GM20431 (cell line): ENCODE measurements at regions not wholly inside any gene's neighbourhood (a gene's known extent, or its start where the extent isn't known, plus 50 kb on each side); places are given as distances from the start of the nearest gene placed in this dataset.
"Not testable (repeated sequence)": the region's sequence is repeated elsewhere in the genome, so short reads cannot be mapped to it uniquely, and the experiment has no call there.

Experiments
- in situ Hi-C: fragments of 300-500 bp; cut with MseI, MboI; formaldehyde crosslinking; loops from one replicate; pipeline ENCODE4 v1.15.0; 2020; ENCODE audit warnings: low sequenced_read_pairs; ENCODE audit not compliant: unreplicated experiment

GRCh38 chr16:26382586-26382985 is 684.1 kb upstream of the C16orf82 start:
- in situ Hi-C loops: no loop called here

- in situ Hi-C loops: no loop called here
Observed at GRCh38 chr16:26386096-26386495, 680.6 kb upstream of the C16orf82 start.

DNA sequence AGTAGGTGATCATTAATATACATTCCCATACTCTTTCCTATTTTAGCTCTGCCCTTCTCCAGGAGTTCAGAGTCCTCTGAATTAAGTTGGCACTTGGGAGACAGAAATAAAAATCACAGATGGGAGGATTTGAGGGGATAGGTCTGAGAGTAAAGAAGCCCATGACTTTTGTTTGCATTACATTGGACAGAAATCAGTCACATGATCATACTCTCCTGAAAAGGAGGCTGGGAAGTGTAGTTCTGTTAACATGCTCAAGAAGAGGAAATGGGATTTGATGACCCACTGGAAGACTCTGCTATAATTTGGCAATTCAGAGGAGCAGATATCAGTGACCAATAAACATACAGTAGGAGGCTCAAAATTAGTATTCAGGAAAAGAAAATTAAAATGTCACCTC is 674.9 kb upstream of the C16orf82 start:
- in situ Hi-C loops: no loop called here

DNA sequence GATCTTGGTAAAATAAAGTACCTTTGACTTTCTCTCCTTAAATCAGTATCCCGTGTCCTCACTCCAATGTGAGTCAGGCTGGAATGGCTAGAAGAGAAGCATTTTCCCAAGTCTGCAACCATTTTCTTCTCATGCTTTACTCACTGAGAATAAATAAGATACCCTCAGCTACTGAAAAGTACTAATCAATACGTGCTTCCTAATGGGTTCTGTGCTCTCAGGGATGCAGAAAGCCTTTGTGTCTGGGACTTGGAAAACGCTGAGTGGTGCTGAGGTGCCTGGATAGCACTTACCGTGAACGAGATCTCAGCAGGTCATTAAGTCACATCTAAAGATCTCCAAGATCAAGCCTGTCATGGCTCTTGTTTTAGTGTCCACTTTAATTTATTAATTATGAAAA is 672.3 kb upstream of the C16orf82 start:
- in situ Hi-C loops: no loop called here

DNA sequence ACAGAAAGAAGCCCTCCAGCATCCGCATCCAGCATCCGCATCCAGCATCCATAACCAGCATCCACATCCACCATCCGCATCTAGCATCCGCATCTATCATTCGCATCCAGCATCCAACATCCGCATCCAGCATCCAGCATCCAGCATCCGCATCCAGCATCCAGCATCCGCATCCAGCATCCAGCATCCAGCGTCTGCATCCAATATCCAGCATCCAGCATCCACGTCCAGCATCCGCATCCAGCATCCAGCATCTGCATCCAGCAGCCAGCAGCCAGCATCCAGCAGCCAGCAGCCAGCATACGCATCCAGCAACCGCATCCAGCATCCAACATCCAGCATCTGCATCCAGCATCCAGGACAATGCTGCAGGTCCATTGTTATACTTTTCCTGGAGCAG is 671.0 kb upstream of the C16orf82 start:
- in situ Hi-C loops: no loop called here

DNA sequence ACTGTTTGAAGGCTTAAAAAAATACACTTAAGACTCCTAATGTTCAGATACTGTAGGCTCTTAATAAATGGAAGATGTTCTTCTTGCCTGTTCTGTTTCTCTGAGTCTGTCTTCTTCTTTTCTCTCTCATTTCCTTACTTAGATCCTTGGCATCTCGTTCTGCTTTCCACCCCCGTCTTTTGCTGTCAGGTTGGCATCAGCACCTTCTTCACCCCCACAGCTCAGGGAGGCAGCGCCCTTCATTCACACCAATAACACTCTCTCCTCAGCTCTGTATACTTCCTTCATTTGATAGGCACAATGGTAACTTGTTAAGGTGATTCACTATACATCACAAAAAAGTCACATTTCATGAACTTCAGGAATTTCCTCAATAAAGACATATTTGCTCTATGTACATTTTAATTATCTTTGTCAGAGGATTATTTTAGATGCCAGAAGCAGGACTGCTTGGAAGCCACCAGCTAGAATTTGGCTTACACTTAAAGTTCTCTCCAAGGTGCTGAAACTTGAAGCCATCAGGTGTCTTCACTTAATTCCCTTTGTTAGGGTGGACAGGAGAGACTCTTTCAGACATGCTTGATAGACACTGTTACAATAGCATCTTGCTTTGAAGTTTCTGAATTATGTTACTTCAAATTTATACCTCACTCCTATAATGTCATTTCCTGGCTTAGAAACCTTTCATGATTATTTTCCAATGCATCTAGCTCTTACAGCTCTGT is 670.1 kb upstream of the C16orf82 start:
- in situ Hi-C loops: no loop called here

DNA sequence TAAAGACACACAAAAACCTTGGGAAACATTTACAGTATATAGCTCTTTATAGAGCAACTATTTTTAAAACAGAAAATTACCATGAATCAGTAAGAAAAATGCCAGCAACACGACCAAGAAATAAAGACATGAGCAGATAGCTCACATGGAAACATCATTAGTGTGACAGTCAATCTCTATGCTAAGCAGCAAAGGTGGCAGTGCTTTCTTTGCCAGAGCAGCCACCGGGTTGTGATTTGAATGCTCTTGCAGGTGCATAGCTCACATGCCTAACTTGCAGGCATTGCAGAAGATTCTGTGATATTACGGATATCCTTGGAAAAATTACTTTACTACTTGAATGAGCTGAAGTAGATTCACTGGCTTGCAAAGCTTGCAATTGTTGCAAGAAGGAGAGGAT is 652.9 kb upstream of the C16orf82 start:
- in situ Hi-C loops: no loop called here

GRCh38 chr16:26419458-26419857 is 647.3 kb upstream of the C16orf82 start:
- in situ Hi-C loops: not testable (repeated sequence)

DNA sequence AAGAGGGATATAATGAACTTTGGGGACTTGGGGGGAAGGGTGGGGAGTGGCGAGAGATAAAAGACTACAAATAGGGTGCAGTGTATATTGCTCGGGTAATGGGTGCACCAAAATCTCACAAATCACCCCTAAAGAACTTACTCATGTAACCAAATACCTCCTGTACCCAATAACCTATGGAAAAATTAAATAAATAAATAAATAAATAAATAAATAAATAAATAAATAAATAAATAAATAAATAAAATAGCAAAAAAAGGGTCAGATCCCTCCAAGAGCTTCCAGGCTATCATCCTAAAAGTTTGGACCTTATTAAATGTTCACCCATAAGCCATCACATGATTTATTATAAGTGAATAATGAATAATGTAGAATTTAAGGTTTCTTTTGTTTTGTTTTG is 636.1 kb upstream of the C16orf82 start:
- in situ Hi-C loops: no loop called here

- in situ Hi-C loops: no loop called here
Observed at GRCh38 chr16:26433807-26434206, 632.9 kb upstream of the C16orf82 start.

DNA sequence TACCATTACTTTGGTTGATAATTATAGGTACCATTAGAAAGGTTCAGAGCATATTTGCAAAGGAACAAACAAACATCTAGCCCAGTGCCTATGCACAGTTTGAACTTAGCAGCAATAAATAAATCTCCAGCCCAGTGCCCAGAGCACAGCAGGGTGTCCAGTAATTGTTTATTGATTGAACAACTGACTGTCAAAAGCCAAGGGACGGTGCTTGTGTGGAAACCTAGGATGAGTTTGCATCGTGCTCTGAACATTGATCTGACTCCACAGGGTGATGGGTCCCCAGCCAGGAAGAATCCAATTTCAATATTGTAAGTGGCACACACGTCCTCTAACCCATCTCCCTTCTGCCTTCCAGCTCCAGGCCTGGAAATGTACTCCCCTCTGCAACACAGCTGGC is 625.5 kb upstream of the C16orf82 start:
- in situ Hi-C loops: no loop called here

GRCh38 chr16:26442321-26442720 is 624.4 kb upstream of the C16orf82 start:
- in situ Hi-C loops: no loop called here

DNA sequence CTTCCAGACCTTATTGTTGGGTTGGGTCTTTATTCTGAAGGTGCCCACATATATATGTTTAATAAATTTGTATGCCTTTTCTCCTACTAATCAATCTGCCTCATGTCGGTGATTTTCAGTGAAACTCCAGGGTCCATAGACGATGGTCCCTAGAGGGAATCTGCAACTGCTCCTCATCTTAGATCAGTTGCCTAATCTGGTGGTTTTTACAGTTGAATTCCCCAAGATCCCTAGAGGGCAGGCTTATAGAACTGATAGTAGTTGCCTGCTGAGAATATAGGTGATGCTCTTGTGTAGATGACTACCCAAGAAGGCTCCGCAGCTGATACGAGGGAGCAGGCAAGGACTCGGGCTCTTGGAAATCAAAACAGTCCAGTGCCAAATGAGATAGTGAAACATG is 619.2 kb upstream of the C16orf82 start:
- in situ Hi-C loops: no loop called here

DNA sequence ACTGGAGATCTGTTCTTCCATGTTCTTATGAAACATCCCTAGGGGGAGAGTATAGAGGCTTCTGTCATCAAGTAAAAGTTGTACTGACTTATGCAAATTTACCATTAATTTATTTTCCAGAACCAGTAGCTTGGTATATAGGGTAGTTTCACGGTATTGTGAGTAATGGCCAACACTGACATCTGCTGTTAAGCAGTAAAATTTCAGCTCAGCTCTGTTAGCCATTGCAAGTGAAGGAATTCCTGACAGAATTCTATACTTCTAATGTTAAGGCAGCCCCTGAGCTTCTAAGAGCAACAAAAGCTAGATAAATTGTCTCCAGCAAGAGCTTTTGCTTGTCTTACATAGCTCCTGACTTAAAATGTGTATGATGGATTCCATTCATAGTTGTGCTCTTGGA is 613.5 kb upstream of the C16orf82 start:
- in situ Hi-C loops: no loop called here

- in situ Hi-C loops: no loop called here
Observed at GRCh38 chr16:26454102-26454501, 612.6 kb upstream of the C16orf82 start.

DNA sequence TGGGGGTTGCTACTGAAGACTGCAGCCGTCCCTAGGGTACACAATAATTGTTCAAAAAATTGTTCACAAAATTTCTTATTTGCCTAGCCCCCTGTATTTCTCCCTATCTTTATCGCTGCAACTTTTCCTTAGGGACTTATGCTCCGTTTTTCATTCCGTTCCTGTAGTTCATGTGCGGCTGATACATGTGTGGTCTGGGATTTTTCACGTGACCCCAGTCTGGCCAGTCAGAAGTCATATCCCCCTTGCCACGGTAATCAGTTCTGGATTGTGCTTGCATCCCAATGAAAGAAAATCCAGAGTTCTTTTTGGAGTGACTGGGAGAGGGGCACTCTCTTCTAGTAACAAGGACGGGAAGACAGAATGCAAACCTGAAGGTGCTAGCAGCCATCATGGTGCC is 610.7 kb upstream of the C16orf82 start:
- in situ Hi-C loops: no loop called here

GRCh38 chr16:26457095-26457494 is 609.6 kb upstream of the C16orf82 start:
- in situ Hi-C loops: no loop called here

DNA sequence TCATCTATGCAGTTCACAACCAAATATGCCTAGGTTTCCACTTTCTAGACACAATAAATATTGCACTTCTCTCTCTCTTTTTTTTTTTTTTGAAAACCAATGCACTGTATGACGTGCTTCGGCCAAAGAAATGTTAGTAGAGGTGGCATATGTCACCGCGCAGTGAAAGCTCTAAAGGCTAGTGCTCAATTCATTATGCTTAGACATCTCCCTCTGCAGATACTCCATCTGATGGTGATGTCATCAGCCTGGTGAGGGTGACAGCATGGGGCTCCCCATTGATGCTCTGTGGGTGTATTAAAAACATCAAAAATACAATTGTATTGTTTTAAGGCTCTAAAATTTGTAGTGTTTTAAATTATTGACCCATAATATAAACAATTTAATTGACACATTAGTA is 608.8 kb upstream of the C16orf82 start:
- in situ Hi-C loops: no loop called here

DNA sequence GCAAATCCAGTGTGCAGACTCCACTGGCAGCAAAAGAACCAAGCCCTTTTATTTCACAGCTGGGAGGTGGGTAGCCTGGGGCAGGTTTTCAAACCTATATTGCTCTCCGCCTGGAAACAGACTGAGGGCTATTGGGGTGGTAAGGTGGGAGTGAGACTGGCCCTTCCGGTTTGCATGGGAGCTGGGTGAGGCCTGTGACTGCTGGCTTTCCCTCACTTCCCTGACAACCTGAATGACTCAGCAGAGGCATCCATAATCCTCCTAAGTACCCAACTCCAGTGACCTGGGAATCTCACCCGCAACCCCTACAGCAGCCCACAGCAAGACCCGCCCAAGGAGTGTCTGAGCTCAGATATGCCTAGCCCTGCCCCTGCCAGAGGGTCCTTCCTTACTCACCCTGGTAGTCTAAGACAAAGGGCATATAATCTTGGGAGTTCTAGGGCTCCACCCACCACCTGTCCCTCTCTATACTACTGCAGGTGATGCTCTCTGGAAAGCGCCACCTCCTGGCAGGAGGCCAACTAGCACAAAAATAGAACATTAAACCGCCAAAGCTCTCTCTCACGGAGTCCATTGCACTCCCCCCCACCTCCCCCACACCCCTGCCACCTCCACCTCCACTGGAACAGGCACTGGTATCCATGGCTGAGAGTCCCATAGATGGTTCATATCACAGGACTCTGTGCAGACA is 602.0 kb upstream of the C16orf82 start:
- in situ Hi-C loops: no loop called here

GRCh38 chr16:26474405-26474804 is 592.3 kb upstream of the C16orf82 start:
- in situ Hi-C loops: not testable (repeated sequence)

- in situ Hi-C loops: no loop called here
Observed at GRCh38 chr16:26475596-26475995, 591.1 kb upstream of the C16orf82 start.

- in situ Hi-C loops: no loop called here
Observed at GRCh38 chr16:26491101-26491670, 575.5 kb upstream of the C16orf82 start.
